ENCODE measurements at regions not wholly inside any gene's neighbourhood (a gene's known extent, or its start where the extent isn't known, plus 50 kb on each side); places are given as distances from the start of the nearest gene placed in this dataset.
A peak's percentile ranks its signal among the peaks of the same experiment; 100 is the strongest.

DNA sequence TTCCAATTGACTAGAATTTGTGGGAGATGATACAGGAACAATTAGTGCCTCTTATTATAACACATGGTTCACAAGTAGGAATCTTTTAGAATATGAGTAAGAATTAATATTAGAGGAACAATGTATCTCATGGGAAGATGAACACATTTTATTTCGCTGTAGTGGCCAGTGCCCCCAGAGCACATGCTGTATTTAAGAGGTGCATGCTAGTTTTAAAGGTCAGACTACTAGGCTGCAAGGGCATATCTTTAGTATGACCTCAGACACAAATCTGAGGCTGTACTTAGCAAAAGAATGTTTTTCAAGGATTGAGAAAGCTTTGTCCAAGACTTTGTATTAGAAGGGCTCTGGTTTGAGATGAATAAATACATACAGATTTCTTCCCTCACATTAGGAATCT, 586.9 kb downstream of the CCER1 start:
- DNase-seq (ENCODE audit: low read depth): no peak
- TF ChIP-seq, protein P1, sequence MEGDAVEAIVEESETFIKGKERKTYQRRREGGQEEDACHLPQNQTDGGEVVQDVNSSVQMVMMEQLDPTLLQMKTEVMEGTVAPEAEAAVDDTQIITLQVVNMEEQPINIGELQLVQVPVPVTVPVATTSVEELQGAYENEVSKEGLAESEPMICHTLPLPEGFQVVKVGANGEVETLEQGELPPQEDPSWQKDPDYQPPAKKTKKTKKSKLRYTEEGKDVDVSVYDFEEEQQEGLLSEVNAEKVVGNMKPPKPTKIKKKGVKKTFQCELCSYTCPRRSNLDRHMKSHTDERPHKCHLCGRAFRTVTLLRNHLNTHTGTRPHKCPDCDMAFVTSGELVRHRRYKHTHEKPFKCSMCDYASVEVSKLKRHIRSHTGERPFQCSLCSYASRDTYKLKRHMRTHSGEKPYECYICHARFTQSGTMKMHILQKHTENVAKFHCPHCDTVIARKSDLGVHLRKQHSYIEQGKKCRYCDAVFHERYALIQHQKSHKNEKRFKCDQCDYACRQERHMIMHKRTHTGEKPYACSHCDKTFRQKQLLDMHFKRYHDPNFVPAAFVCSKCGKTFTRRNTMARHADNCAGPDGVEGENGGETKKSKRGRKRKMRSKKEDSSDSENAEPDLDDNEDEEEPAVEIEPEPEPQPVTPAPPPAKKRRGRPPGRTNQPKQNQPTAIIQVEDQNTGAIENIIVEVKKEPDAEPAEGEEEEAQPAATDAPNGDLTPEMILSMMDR (conservative IDR thresholded peaks at IDR 0.05; ENCODE audit: low read depth, low read length): no peak
- H3K4me3 ChIP-seq (ENCODE audit: low read length): no peak overlapping the region

DNA sequence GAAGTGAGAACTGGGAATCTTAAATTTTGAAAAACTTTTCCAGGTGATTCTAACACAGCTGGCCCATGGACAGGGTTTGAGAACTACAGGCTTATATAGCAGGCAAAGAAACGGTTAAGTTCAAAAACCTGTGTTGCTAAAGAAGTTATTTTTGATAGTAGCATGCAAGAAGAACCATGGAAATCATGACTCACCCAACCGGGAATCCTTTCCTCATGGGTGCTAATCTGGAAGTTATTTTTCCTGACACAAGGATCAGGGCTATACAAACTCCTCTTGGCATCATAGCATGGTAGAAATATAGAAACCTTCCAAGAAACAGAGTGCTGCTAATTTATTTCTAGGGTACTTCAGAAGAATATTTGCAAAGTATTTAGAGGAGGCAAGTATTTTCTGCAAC, 588.7 kb downstream of the CCER1 start:
- peak; percentile 80 for DNase-seq (ENCODE audit: low read depth)

DNA sequence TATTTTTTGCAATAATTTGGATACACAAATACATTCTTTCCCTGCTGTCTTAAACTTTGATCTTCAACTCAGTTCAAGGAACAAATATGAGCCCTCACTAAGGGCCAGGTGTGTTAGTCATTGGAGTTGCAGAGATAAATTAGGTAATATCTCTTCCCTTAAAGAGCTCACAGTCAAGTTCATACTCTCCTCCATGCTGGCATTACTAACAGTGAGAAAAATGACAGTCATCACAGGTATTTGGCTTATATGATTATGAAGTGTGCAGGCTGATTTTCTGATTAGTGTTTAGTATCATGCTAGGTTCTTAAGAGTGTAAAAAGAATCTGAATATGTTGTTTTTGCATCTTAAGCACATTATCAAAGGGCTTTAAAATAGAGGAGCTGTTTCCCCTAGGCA, 594.7 kb downstream of the CCER1 start:
- no peak overlapping the region for H3K4me3 ChIP-seq (ENCODE audit: low read length)
- TF ChIP-seq, protein P1 (conservative IDR thresholded peaks at IDR 0.05; ENCODE audit: low read depth, low read length): no peak
- DNase-seq (ENCODE audit: low read depth): no peak

More for the DNA sequence above, 588.7 kb downstream of the CCER1 start:
- H3K4me3 ChIP-seq (ENCODE audit: low read length): no peak overlapping the region
- TF ChIP-seq, protein P1 (conservative IDR thresholded peaks at IDR 0.05; ENCODE audit: low read depth, low read length): no peak

- TF ChIP-seq, protein P1 (conservative IDR thresholded peaks at IDR 0.05; ENCODE audit: low read depth, low read length): no peak
- H3K4me3 ChIP-seq (ENCODE audit: low read length): no peak overlapping the region
- no peak for DNase-seq (ENCODE audit: low read depth)
Observed at GRCh38 chr12:90355711-90356355, 599.1 kb downstream of the CCER1 start.

- no peak for DNase-seq (ENCODE audit: low read depth)
- no peak overlapping the region for H3K4me3 ChIP-seq (ENCODE audit: low read length)
- TF ChIP-seq, protein P1 (conservative IDR thresholded peaks at IDR 0.05; ENCODE audit: low read depth, low read length): no peak
Observed at GRCh38 chr12:90343966-90344365, 611.0 kb downstream of the CCER1 start.

DNA sequence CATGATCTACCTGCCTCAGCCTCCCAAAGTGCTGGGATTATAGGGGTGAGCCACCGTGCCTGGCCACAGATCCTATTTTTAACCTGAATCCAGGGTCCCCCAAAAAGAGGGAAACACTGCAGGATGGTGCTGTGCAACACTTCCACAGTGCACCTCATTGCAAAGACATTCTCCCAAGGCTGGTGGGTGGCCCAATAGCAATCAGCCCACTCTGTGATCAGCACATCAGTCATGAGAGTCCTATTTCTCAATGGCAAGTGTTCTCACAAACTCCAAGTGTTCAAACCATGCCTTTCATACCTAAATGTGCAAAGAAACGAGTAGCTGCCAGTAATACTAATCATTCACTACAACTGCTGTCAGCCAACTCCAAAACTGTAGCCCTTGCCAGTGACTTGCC, 612.9 kb downstream of the CCER1 start:
- DNase-seq (ENCODE audit: low read depth): no peak
- H3K4me3 ChIP-seq (ENCODE audit: low read length): no peak overlapping the region
- TF ChIP-seq, protein P1 (conservative IDR thresholded peaks at IDR 0.05; ENCODE audit: low read depth, low read length): no peak

DNA sequence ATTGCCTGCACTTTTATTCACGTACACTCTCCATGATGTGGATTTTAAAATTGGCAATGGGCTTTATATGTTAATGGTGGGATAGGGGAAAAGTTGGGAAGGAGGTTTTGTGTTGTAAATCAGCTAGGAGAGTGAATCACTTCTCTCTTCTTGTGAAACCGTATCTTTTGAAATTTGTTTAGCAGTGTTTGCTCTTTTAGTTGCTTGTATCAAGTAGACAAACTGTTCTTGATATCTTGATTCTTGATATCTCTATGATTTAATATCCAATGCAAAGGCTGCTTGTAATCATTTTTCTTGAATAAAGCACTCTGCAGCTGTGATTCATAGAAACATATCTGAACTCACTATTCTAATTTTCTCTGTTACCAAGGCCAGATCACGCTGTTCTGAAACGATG, 615.1 kb downstream of the CCER1 start:
- no peak for DNase-seq (ENCODE audit: low read depth)
- no peak overlapping the region for H3K4me3 ChIP-seq (ENCODE audit: low read length)
- TF ChIP-seq, protein P1 (conservative IDR thresholded peaks at IDR 0.05; ENCODE audit: low read depth, low read length): no peak

Measured in retinal pigment epithelial cell (primary cell).